Type B pancreatic cell (in vitro differentiated cells): ENCODE measurements at regions not wholly inside any gene's neighbourhood (a gene's known extent, or its start where the extent isn't known, plus 50 kb on each side); places are given as distances from the start of the nearest gene placed in this dataset.
"Not testable (repeated sequence)": the region's sequence is repeated elsewhere in the genome, so short reads cannot be mapped to it uniquely, and the experiment has no call there.

ENCODE experiments used
- DNase-seq: peaks from one replicate; pipeline ENCODE4 v3.0.0; 2021; ENCODE audit warnings: mixed read lengths; ENCODE audit not compliant: unreplicated experiment; ENCODE audit errors: extremely low spot score
- H3K27ac Mint-ChIP-seq: 2 replicates; pipeline ENCODE4 v1.8.0; 2021; ENCODE audit warnings: mild to moderate bottlenecking, mixed read lengths
- H3K27me3 Mint-ChIP-seq: 2 replicates; pipeline ENCODE4 v1.8.0; 2021; ENCODE audit warnings: mixed read lengths
- H3K36me3 Mint-ChIP-seq: 2 replicates; pipeline ENCODE4 v1.8.0; 2021; ENCODE audit warnings: mixed read lengths
- H3K4me1 Mint-ChIP-seq: one replicate; pipeline ENCODE4 v1.8.0; 2021; ENCODE audit warnings: mixed read lengths; ENCODE audit not compliant: unreplicated experiment
- H3K4me3 Mint-ChIP-seq: 2 replicates; pipeline ENCODE4 v1.8.0; 2021; ENCODE audit warnings: mild to moderate bottlenecking, mixed read lengths
- H3K9me3 Mint-ChIP-seq: 2 replicates; pipeline ENCODE4 v1.8.0; 2021; ENCODE audit warnings: mixed read lengths
- TF ChIP-seq, protein P1 (sequence below): fragments of 200-600 bp; sonication (generic); conservative IDR thresholded peaks from 2 replicates; pipeline ENCODE4 v1.5.0; 2021; ENCODE audit warnings: antibody characterized with exemption, mild to moderate bottlenecking

- no peaks in the 10 kb centered on the region for H3K36me3 Mint-ChIP-seq
These were observed 69.2 kb upstream of the MAML3 start for GRCh38 chr4:140223056-140223810.

DNA sequence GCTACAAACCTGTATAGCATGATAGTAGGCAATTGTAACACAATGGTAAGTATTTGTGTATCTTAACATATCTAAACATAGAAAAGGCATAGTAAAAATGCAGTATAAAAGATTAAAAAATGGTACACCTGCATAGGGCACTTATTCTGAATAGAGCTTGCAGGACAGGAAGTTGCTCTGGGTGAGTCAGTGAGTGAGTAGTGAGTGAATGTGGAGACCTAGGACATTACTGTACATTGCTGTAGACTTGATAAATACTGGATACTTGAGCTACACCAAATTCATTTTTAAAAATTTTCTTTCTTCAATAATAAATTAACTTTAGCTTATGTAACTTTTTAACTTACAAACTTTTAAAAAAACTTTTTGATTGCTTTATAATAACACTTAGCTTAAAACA, 68.2 kb upstream of the MAML3 start:
- Mint-ChIP-seq H3K4me3 (no peak overlapping the region), H3K9me3 (no peaks in the 10 kb centered on the region)

More at GRCh38 chr4:140223056-140223810, 69.2 kb upstream of the MAML3 start:
- no peak overlapping the region for H3K4me3 Mint-ChIP-seq
- no peak overlapping the region for H3K27ac Mint-ChIP-seq
- no peaks in the 10 kb centered on the region for H3K9me3 Mint-ChIP-seq
- TF ChIP-seq, protein P1, sequence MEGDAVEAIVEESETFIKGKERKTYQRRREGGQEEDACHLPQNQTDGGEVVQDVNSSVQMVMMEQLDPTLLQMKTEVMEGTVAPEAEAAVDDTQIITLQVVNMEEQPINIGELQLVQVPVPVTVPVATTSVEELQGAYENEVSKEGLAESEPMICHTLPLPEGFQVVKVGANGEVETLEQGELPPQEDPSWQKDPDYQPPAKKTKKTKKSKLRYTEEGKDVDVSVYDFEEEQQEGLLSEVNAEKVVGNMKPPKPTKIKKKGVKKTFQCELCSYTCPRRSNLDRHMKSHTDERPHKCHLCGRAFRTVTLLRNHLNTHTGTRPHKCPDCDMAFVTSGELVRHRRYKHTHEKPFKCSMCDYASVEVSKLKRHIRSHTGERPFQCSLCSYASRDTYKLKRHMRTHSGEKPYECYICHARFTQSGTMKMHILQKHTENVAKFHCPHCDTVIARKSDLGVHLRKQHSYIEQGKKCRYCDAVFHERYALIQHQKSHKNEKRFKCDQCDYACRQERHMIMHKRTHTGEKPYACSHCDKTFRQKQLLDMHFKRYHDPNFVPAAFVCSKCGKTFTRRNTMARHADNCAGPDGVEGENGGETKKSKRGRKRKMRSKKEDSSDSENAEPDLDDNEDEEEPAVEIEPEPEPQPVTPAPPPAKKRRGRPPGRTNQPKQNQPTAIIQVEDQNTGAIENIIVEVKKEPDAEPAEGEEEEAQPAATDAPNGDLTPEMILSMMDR = no peak
- peaks cover 6% of the 10 kb centered on the region for H3K4me1 Mint-ChIP-seq
- no peak for DNase-seq
- H3K27me3 Mint-ChIP-seq = no peaks in the 10 kb centered on the region

DNA sequence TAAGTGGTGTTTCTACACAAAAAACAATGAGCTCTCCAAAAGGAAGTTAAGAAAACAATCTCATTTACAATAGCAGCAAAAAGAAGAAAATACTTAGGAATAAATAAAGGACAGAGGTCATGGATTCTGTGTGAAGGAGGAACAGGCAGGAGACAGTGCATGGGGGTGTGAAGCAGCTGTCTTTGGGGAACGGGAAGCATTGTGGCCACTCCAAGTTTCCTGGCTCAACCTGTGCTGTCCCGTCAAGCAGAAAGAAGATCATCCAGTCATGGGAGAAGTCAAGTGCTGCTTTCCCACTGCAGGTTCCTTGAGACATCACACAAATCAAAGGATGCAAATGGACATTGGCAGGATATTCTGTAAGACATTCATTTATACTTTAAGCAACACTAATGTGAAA, 66.1 kb upstream of the MAML3 start:
- Mint-ChIP-seq H3K27ac (peak overlapping the region; percentile 2), H3K4me3 (no peak overlapping the region), H3K27me3 (peaks cover 2% of the 10 kb centered on the region), H3K9me3 (no peaks in the 10 kb centered on the region), H3K4me1 (peaks cover 6% of the 10 kb centered on the region), H3K36me3 (no peaks in the 10 kb centered on the region)
- DNase-seq = no peak
- TF ChIP-seq, protein P1 = no peak

More for the DNA sequence above, 68.2 kb upstream of the MAML3 start:
- no peaks in the 10 kb centered on the region for H3K36me3 Mint-ChIP-seq
- peaks cover 6% of the 10 kb centered on the region for H3K4me1 Mint-ChIP-seq
- H3K27ac Mint-ChIP-seq = no peak overlapping the region
- DNase-seq = no peak
- H3K27me3 Mint-ChIP-seq = no peaks in the 10 kb centered on the region
- TF ChIP-seq, protein P1 = no peak

DNA sequence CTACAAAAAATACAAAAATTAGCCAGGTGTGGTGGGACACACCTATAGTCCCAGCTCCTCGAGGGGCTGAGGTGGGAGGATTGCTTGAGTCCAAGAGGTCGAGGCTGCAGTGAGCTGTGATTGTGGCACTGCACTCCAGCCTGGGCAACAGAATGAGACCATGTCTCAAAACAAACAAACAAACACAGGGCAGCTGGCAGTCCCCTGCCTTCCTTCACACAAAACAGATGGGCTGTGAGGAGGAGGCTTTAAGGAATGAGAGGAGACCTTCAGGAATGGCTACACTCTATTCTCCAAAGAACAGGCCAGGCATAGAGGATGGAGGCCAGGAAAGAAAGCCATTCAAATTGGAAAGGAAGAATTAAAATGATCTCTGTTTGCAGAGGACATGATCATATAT, 65.6 kb upstream of the MAML3 start:
- Mint-ChIP-seq H3K27me3 (peaks cover 7% of the 10 kb centered on the region), H3K36me3 (no peaks in the 10 kb centered on the region), H3K9me3 (no peaks in the 10 kb centered on the region), H3K4me1 (peaks cover 6% of the 10 kb centered on the region), H3K4me3 (no peak overlapping the region), H3K27ac (no peak overlapping the region)
- TF ChIP-seq, protein P1 = no peak
- no peak for DNase-seq

DNA sequence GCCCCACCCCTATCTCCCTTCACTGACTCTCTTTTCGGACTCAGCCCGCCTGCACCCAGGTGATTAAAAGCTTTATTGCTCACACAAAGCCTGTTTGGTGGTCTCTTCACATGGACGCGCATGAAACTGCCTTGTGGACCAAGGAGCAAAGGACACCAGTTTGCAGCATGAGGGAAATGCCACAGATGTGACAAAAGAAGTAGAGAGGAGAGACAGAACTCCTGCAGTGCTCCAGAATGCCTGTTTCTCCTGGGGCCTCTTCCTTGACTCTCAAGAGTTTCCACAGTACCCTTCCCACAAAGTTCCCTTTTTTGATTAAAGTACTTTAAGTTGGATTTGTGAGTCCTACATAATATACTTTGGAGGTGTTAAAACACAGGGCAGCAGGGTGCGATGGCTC, 65.1 kb upstream of the MAML3 start:
- H3K4me1 Mint-ChIP-seq, H3K4me3 Mint-ChIP-seq, H3K27ac Mint-ChIP-seq, DNase-seq, H3K36me3 Mint-ChIP-seq, H3K9me3 Mint-ChIP-seq, H3K27me3 Mint-ChIP-seq: not testable (repeated sequence)

- DNase-seq = no peak
These were observed 59.8 kb upstream of the MAML3 start for GRCh38 chr4:140213749-140214148.

More at GRCh38 chr4:140213749-140214148, 59.8 kb upstream of the MAML3 start:
- Mint-ChIP-seq H3K27ac (no peak overlapping the region), H3K4me3 (peak overlapping the region; percentile 33), H3K36me3 (no peaks in the 10 kb centered on the region), H3K9me3 (no peaks in the 10 kb centered on the region), H3K4me1 (peaks cover 7% of the 10 kb centered on the region), H3K27me3 (peaks cover 7% of the 10 kb centered on the region)
- TF ChIP-seq, protein P1 = no peak
